Activated CD8-positive, alpha-beta memory T cell treated with anti-CD3 and anti-CD28 coated beads, Interleukin-2, amount 50 U/mL, for 1 hour (primary cell): ENCODE measurements at regions not wholly inside any gene's neighbourhood (a gene's known extent, or its start where the extent isn't known, plus 50 kb on each side); places are given as distances from the start of the nearest gene placed in this dataset.
"Not testable (repeated sequence)": the region's sequence is repeated elsewhere in the genome, so short reads cannot be mapped to it uniquely, and the experiment has no call there.

Experiments
- DNase-seq: peaks from one replicate; pipeline ENCODE4 v3.0.0-alpha.2; 2020; ENCODE audit errors: extremely low read depth

GRCh38 chr6:154921482-154921881, 73.6 kb upstream of the TIAM2 start:
- no peak for DNase-seq

DNA sequence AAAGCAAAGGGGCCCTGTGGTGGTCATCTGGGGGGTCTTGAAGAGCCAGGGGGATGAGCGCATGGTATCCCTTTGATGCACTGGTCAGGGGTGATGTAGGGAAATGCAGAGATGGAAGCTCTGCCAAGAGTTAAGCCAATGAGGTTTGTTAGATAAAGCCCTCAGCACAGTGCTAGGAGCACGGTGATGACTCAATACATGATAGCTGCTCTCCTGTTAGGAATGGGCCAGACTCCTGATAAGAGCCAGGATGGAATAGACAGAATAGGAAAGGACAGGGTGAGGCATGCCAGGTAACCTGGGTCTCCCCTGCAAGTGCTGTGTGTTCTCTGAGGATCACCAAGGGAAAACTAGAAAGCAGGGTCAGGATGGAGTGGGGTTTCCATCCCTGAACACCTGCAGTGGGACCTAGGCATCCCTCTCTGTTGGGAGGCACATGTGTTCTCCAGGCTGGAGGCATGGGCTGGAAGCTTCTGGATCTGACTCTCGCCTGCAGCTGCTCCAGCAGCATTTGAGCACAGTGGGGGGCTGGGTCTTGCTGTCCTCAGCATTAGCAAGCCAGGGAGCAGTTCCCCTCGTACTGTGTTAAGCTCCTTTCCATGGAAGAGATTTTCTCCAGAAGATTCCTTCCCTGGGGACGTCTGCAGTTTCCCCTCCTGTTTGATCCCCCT, 71.8 kb upstream of the TIAM2 start:
- no peak for DNase-seq

DNA sequence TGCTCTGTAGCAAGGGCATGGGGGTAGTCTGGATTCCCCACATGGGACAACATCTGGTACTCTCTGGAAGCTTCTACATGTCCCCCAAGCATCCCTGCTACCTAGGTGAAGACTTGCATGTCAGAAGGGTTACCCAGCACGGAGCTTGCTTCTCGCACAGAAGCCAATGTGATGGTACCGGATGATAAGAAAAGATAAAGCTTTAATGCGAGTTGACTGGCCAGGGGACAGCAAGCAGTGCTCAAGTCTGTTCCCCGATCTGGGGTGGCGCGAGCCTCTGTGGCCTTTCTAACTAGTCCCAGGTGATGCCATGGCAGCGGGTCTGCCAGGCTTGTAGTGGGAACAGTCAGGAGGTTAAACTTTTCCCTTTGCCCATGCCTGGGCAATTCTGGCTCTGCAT, 70.0 kb upstream of the TIAM2 start:
- no peak for DNase-seq

DNA sequence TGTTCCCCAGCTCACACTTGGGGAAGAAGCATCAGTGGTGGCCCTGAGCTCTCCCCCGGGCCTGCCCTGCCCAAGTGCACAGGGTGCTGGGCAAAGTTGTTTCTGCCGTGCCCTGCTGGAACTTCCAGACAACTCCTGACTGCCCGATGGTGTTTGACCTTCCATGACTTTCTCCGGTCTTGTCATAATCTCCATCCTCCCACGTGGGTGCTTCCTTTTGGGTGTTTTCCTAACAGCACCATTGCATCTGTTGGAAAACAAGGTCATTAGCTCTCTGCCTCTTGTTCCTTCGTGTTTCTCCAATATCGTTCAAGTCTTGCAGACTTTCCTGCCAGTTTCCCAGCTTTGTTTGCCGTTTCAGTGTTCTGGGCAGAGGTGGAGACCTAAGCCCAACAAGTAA, 68.7 kb upstream of the TIAM2 start:
- no peak for DNase-seq

- DNase-seq, result peak; percentile 10
Observed at GRCh38 chr6:154928325-154928922, 66.7 kb upstream of the TIAM2 start.

DNA sequence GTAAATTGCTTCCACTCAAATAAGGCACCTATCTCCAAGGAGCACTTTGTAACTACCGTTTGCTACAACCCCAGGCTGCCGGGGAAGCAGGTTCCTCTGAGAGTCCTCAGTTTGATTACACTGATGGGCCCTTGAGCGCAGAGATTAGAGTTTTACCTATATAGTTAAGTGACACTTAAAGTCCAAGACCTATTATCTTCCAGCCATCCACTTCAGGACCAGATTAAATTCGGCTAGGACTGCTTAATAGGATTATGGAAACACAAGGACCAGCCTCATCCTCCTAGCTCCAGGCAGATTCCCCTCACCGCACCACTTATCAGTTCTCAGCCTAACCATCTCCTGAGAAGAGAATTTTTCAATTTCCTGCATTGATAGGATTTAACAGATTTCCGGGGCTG, 64.7 kb upstream of the TIAM2 start:
- no peak for DNase-seq

DNA sequence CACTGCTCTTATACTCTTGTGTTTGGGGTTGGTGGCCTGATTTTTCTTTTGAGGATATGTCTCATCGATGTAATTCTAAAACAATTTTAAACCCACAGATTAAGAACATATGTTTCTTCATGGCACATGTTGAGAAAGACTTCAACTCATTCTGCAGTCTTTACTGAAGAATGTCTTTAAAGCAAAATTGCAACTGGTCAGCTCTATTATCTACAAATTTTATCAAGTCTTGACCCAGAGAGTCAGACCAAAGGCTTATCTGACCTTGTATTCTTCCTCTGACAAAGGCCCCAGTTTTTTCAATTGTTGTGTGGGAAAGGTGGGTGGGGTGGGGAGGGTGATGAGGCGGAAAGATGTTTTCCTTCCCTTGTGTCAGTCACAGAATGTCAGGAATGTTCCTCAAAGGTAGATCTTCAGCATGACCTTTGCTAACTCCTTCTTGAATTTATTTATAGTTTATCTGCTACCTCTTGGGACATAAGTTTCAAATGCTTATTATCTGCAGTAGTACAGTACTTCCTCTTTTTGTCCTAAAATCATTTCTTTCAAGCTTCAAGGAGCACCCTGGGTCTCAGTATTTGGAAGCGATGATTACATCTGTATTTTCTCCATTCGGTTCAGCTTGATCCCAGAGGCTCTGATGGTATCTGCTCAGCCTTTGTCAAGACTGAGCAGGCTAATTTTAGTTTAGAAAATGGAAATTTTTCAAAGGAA, 63.2 kb upstream of the TIAM2 start:
- DNase-seq, result no peak

GRCh38 chr6:154932515-154933027, 62.5 kb upstream of the TIAM2 start:
- DNase-seq, result no peak

GRCh38 chr6:154933181-154933827, 61.8 kb upstream of the TIAM2 start:
- DNase-seq, result no peak

- no peak for DNase-seq
Observed at GRCh38 chr6:154937306-154938220, 57.6 kb upstream of the TIAM2 start.

DNA sequence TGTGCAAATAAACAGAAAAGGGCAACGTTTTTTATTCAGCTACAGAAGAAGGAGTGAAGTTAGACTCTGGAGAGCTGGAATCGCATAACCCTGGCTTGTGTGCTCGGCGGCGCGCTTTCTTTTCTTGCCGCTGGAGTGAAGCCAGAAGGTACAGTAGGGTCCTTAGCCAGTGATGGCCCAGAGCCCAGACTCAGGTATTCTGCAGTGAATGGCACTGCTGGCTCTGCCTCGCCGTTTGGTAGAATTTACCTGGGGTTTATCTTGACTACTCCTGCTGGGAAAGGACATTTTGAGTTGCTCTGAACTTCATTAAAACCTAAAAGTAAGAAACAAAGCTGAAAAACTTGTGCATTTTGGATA, 56.9 kb upstream of the TIAM2 start:
- DNase-seq, result no peak

DNA sequence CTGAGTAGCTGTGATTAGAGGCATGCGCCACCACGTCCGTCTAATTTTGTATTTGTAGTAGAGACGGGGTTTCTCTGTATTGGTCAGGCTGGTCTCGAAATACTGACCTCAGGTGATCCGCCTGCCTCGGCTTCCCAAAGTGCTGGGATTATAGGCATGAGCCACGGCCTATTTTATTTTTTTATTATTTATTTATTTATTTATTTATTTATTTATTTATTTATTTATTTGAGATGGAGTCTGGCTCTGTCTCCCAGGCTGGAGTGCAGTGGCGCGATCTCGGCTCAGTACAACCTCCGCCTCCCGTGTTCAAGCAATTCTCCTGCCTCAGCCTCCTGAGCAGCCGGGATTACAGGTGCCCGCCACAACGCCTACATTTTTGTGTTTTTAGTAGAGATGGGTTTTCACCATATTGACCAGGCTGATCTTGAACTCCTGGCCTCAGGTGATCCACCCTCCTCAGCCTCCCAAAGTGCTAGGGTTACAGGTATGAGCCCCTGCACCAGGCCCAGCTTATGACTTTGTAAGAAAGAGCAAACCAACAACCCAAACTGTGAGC, 56.3 kb upstream of the TIAM2 start:
- DNase-seq, result not testable (repeated sequence)

DNA sequence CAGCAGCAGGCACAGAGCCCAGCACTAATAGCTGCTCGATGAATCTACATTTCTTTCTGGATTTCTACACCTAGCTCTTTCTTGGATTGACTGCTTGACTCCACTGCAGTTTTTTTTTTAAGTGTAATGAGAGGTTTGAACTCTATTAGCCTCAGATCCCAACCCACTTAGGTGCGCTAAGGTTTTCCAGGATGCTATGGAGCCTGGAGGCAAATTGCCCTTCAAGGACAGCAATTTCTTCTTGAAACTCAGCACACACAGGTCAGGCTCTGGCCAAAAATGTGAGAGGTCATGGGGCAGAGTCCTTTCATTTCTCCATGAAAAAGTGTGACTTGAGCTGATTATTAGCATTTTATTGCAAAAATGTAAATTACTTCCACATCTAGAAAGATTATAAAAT, 52.3 kb upstream of the TIAM2 start:
- DNase-seq, result no peak

DNA sequence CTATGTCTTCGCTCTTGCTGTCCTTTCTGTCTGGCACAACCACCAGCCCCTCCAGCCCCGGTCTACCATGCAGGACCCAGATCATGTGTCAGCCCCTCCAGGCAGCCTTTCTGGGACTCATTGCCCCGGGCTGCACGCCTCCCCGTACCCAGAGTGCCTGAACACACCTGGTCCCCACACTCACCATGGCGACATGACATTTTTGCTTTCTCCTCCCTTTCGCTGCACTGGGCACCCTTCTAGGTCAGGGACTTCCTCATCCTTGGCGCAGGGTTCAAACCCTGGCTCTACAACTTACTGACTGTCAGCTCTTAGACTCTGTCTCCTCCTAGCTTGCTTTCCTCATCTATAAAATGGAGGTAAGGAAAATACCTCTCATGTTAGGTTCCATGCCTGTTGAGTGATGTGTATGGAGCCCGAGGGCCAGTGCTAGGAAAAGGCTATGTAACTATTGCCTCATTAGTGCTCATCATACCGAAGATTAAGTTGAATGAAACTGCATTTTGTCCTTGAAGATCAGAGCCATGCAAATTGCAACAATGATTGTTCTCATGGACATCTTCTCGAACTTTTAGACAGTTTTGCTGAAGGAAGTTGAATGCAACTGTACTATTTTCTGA, 49.7 kb upstream of the TIAM2 start:
- DNase-seq, result no peak
